ENCODE measurements at regions not wholly inside any gene's neighbourhood (a gene's known extent, or its start where the extent isn't known, plus 50 kb on each side); places are given as distances from the start of the nearest gene placed in this dataset.

- FAIRE-seq (no peak), DNase-seq (ENCODE audit: low spot score) (no peak)
These were observed 272.0 kb upstream of the CXXC4 start for GRCh38 chr4:104766676-104767075.

- DNase-seq (ENCODE audit: low spot score) (no peak), FAIRE-seq (no peak)
These were observed 278.2 kb upstream of the CXXC4 start for GRCh38 chr4:104772849-104773248.

GRCh38 chr4:104795264-104795939, 300.7 kb upstream of the CXXC4 start:
- no peak for FAIRE-seq
- no peak for DNase-seq (ENCODE audit: low spot score)

GRCh38 chr4:104811727-104812126, 317.0 kb upstream of the CXXC4 start:
- FAIRE-seq (no peak), DNase-seq (ENCODE audit: low spot score) (no peak)

- FAIRE-seq (no peak), DNase-seq (ENCODE audit: low spot score) (no peak)
These were observed 321.0 kb upstream of the CXXC4 start for GRCh38 chr4:104815665-104816064.

GRCh38 chr4:104818579-104818978, 323.9 kb upstream of the CXXC4 start:
- FAIRE-seq (no peak), DNase-seq (ENCODE audit: low spot score) (no peak)

GRCh38 chr4:104826171-104826570, 320.5 kb upstream of the TET2 start:
- DNase-seq (ENCODE audit: low spot score) (no peak), FAIRE-seq (no peak)

GRCh38 chr4:104829761-104830160, 316.9 kb upstream of the TET2 start:
- no peak for DNase-seq (ENCODE audit: low spot score)
- no peak for FAIRE-seq

GRCh38 chr4:104848597-104849225, 298.0 kb upstream of the TET2 start:
- DNase-seq (ENCODE audit: low spot score) (no peak), FAIRE-seq (no peak)

GRCh38 chr4:104859601-104860237, 287.0 kb upstream of the TET2 start:
- no peak for DNase-seq (ENCODE audit: low spot score)
- FAIRE-seq: no peak

- peak; percentile 35 for DNase-seq (ENCODE audit: low spot score)
- peak; percentile 28 for FAIRE-seq
These were observed 286.2 kb upstream of the TET2 start for GRCh38 chr4:104860238-104861123.

GRCh38 chr4:104866809-104867208, 279.9 kb upstream of the TET2 start:
- FAIRE-seq (no peak), DNase-seq (ENCODE audit: low spot score) (no peak)

GRCh38 chr4:104868533-104868932, 278.1 kb upstream of the TET2 start:
- DNase-seq (ENCODE audit: low spot score) (no peak), FAIRE-seq (no peak)

GRCh38 chr4:104868958-104869357, 277.7 kb upstream of the TET2 start:
- no peak for DNase-seq (ENCODE audit: low spot score)
- FAIRE-seq: no peak

- DNase-seq (ENCODE audit: low spot score) (no peak), FAIRE-seq (no peak)
These were observed 276.8 kb upstream of the TET2 start for GRCh38 chr4:104869831-104870230.

- DNase-seq (ENCODE audit: low spot score) (no peak), FAIRE-seq (no peak)
These were observed 276.0 kb upstream of the TET2 start for GRCh38 chr4:104870495-104871233.

- FAIRE-seq: no peak
These were observed 267.7 kb upstream of the TET2 start for GRCh38 chr4:104878936-104879335.

GRCh38 chr4:104879367-104879766, 267.3 kb upstream of the TET2 start:
- DNase-seq (ENCODE audit: low spot score) (no peak), FAIRE-seq (no peak)

More at GRCh38 chr4:104878936-104879335, 267.7 kb upstream of the TET2 start:
- no peak for DNase-seq (ENCODE audit: low spot score)

GRCh38 chr4:104879854-104880253, 266.8 kb upstream of the TET2 start:
- no peak for FAIRE-seq

GRCh38 chr4:104881136-104881886, 265.4 kb upstream of the TET2 start:
- FAIRE-seq (no peak), DNase-seq (ENCODE audit: low spot score) (no peak)

More at GRCh38 chr4:104879854-104880253, 266.8 kb upstream of the TET2 start:
- no peak for DNase-seq (ENCODE audit: low spot score)
